Stimulated activated CD8-positive, alpha-beta memory T cell treated with anti-CD3 and anti-CD28 coated beads, Interleukin-4, amount 100 ng/mL, for 4 hours (primary cell): ENCODE measurements at regions not wholly inside any gene's neighbourhood (a gene's known extent, or its start where the extent isn't known, plus 50 kb on each side); places are given as distances from the start of the nearest gene placed in this dataset.

Experiments
- DNase-seq, 2 donors: peaks; one replicate each; pipeline ENCODE4 v3.0.0-alpha.2; 2020; ENCODE audit warnings: low read depth in 2 of 2, low spot score in 1 of 2

- DNase-seq = no peak
Observed at GRCh38 chr1:18535391-18536210, 54.9 kb downstream of the KLHDC7A start.

DNA sequence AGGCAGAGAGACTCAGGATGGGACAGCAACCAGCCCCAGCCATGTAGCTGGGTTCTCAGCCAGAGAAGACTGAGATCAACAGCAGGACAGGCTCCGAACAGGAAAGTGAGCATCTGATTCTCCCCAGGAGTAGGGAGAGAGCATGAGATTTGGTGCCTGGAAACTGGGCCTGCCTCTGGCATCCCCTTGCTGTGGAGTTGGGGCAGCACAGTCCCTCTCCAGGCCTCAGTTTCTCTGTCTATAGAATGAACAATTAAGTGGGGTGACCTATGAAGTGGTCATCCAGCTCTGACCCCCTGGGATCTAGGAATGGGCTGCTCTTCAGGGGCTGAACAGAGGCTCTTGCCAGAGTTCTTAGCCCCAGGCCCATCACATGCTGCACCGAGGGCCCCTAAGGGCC is 55.6 kb downstream of the KLHDC7A start:
- no peak for DNase-seq

GRCh38 chr1:18536915-18537314 is 56.2 kb downstream of the KLHDC7A start:
- no peak for DNase-seq

GRCh38 chr1:18537386-18538306 is 56.9 kb downstream of the KLHDC7A start:
- DNase-seq = no peak

DNA sequence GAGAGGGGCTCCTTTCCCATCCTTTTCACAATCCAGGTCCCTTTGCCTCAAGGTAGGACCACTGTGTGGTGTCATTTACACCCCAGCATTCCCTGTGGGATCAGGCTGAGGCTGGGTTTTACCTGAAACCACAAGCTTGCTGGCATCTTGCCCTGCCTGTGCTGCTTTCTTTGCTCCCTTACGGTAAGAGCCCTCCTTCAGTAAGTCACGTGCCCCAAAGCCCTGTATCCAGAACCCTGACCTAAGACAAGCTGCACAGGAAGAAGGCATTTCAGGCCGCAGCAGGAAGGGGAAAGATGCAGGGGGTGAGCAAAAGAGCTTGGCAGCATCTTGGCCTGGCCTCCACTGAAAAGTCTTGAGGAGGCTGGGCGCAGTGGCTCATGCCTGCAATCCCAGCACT is 58.4 kb downstream of the KLHDC7A start:
- no peak for DNase-seq

DNA sequence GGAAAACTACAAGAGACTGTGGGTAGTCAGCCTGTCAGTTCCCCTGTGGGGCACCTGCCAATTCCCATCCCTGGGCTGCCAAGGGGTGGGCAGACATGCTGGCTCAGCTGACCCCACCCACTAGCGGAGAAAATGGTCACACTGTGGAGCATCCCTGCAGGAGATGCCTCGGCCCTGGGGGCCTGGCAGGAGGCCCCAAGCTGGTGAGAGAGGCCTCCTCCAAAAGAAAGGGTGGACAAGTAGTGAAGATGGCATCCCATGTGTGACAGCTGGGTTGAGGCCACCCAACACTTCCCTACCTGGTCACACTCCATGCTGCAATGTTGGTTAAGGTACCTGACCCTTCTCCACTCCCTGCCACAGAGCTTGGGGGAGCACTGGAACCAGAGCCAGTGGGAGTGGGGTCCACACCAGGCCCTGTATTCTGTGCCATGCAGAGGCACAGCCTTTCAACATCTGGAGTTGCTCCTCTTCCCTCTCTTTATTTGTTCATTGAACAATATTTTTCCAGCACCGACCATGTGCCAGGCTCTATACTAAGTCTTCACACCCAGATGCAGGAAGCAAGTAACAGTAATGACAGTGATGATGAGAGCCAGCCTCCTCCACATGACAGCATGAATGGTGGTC is 59.5 kb downstream of the KLHDC7A start:
- no peak for DNase-seq

GRCh38 chr1:18541046-18541795 is 60.5 kb downstream of the KLHDC7A start:
- DNase-seq = no peak

DNA sequence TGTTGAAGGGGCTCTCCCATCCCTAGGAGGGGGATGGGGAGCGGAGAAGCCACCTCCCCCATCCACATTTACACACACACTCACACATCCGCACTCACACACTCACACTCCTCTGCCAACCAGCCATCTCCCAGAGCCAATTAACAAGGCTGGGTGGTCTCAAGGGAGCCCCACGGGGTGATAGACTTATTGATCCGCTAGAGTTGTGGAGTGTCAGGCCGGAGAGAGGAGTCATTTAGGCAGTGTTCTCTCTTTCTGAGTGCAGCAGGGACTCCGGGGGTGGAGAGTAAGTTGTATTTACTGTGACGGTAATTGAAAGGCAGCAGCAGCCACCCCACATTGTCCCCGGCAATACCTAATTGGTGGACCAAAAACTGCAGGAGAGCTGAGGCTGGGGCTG is 61.6 kb downstream of the KLHDC7A start:
- no peak for DNase-seq

- no peak for DNase-seq
Observed at GRCh38 chr1:18546026-18546425, 65.3 kb downstream of the KLHDC7A start.

GRCh38 chr1:18547460-18547859 is 66.7 kb downstream of the KLHDC7A start:
- DNase-seq = no peak

GRCh38 chr1:18548643-18549042 is 67.9 kb downstream of the KLHDC7A start:
- no peak for DNase-seq

GRCh38 chr1:18549106-18549505 is 68.4 kb downstream of the KLHDC7A start:
- no peak for DNase-seq

GRCh38 chr1:18549906-18550305 is 69.2 kb downstream of the KLHDC7A start:
- no peak for DNase-seq

DNA sequence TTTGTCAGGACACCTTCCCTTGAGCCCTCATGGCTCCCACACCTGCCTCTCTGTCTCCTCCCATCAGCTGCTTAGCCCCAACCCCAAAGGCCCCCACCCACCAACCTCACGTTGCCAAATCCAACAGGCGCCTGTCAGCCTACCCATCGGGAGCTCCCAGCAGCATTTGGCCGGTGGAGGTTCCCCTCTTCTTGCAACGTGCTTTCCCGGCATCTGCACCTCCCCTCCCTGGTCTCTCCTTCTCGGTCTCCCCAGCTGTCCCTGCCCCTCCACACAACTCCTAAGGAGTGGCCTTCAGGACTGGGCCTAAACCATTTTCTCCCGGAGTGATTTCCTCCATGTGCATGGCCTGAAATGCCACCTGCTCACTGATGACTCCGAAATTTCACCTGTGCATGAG is 71.9 kb downstream of the KLHDC7A start:
- DNase-seq = no peak

- no peak for DNase-seq
Observed at GRCh38 chr1:18553388-18553787, 72.7 kb downstream of the KLHDC7A start.

DNA sequence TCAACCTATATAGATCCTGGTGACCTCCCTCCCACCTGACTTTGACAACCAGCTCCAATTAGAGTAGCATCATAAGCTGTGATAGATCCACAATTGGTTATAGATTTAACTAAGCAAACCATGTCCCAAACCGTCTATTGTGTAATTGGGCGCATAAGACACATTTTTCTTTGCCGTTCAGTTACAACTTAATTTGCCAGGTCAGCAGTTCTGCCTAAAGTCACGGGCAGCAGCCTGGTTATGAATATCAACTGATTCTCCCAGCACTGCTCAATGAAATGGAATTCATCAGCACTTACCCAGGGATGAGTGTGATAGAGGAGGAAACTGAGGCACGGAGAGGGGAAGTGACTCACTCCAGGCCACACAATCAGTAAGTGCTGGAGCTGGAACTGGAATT is 73.4 kb downstream of the KLHDC7A start:
- no peak for DNase-seq

DNA sequence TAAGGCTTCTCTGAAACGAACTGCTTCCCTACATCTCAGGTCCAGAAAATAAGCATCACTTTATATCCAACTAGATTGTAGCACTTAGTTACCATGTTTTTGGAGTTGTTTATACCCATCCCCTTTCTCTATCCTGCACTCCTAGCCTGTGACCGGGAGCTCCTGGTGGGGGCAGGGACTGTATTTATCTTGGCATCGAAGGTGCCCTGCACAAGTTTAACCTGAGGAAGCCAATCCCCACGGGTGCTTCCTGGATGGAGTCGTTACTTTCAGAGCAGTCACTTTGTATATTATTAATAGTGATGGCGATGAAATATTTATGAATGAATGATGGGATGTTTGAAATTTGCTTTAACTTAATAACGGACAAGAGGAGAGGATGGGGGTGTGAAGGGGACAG is 73.9 kb downstream of the KLHDC7A start:
- DNase-seq = no peak

GRCh38 chr1:18555036-18555435 is 74.3 kb downstream of the KLHDC7A start:
- no peak for DNase-seq

DNA sequence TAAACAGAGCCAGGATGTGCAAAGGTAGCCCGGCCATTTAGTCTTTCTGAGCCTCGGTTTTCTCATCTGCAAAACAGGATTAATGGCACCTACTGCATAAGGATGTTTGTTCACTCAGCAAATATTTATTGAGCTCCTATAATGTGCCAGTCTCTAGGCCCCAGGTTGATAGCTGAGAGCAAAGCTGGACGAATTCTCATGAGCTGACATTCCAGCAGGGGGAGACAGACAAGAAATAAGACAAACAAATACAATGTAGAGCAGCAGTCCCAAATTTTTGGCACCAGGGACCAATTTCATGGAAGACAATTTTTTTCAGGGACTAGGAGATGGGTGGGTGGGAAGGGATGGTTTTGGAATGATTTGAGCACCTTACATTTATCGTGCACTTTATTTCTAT is 74.3 kb upstream of the PAX7 start:
- DNase-seq = no peak

DNA sequence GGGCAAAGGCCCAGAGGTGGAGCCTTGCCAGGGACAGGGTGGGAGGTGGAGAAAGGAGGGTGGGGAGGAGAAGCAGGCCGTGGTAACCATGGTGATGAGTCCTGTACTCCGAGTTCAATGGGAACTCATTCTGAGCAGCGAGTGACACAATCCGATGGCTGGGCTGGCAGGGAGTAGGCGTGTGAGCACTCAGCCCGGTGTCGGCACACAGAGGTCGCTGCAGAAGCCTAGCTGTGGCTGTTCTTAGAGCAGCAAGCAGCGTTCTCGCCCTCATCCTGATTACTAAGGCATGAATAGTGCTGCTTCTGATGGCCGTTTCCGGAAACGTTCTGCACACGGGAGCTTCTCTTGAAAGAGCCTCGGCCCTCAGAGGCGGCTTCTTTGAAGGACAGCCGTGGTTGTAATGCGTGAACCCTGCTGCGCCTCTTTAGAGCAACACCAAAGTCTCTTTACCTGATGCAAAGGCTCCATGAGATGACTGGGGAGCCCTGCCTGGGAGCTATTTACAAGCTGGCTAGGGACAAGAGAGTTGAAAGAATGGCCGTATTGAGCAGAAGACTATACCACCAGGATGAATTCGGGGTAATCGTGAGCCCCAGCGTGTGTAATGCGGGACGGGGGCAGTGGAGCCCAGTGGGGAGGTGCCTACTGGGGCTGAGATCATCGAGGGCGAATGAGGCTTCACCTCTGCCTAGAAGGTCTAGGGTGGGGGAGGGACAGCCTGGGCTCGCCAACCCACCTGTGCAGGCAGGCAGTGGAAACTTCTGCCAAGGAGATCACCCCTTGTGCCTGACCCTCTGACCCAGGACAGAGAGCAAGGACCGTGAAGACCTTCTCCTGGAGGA is 72.8 kb upstream of the PAX7 start:
- DNase-seq = no peak
